Kidney epithelial cell (primary cell): ENCODE measurements at regions not wholly inside any gene's neighbourhood (a gene's known extent, or its start where the extent isn't known, plus 50 kb on each side); places are given as distances from the start of the nearest gene placed in this dataset.

Experiments
- DNase-seq: peaks from one replicate; pipeline ENCODE4 v3.0.0-alpha.2; 2010; ENCODE audit warnings: low read depth
- H3K27me3 ChIP-seq: 2 replicates; pipeline ENCODE4 v1.6.0; 2011; ENCODE audit warnings: low read length; ENCODE audit not compliant: control insufficient read depth, insufficient read depth
- H3K36me3 ChIP-seq: 2 replicates; pipeline ENCODE4 v1.5.1; 2011; ENCODE audit warnings: low read length; ENCODE audit not compliant: control insufficient read depth, insufficient read depth
- H3K4me3 ChIP-seq: 2 replicates; pipeline ENCODE4 v1.5.1; 2011; ENCODE audit warnings: low read depth, mild to moderate bottlenecking, control low read depth, low read length
- TF ChIP-seq, protein P1 (sequence below): IDR thresholded peaks from 2 replicates; pipeline ENCODE4 v1.5.1; 2011; ENCODE audit warnings: mild to moderate bottlenecking, moderate library complexity, low read length, control low read depth, inconsistent platforms; ENCODE audit not compliant: insufficient read depth, poor library complexity, severe bottlenecking

DNA sequence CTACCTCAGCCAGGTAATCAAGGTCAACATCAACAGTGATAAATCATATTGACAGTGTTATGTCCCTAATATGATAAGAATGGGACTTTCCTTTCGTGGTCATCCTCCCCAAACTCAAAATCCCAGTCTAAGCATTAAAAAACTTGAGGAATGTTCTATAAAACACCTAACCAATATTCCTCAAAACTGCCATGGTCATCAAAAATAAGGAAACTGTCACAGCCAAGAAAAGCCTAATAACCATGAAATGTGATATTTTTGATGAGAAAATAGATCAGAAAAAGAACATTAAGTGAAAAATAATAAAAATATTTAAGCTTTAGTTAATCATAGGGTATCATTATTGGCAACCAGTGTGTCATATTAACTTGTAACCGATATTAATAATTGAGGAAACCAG is 232.1 kb upstream of the ATP10B start:
- no peak overlapping the region for H3K4me3 ChIP-seq
- no peak for DNase-seq
- H3K27me3 ChIP-seq = no peaks in the 10 kb centered on the region
- H3K36me3 ChIP-seq = no peaks in the 10 kb centered on the region
- TF ChIP-seq, protein P1, sequence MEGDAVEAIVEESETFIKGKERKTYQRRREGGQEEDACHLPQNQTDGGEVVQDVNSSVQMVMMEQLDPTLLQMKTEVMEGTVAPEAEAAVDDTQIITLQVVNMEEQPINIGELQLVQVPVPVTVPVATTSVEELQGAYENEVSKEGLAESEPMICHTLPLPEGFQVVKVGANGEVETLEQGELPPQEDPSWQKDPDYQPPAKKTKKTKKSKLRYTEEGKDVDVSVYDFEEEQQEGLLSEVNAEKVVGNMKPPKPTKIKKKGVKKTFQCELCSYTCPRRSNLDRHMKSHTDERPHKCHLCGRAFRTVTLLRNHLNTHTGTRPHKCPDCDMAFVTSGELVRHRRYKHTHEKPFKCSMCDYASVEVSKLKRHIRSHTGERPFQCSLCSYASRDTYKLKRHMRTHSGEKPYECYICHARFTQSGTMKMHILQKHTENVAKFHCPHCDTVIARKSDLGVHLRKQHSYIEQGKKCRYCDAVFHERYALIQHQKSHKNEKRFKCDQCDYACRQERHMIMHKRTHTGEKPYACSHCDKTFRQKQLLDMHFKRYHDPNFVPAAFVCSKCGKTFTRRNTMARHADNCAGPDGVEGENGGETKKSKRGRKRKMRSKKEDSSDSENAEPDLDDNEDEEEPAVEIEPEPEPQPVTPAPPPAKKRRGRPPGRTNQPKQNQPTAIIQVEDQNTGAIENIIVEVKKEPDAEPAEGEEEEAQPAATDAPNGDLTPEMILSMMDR = no peak

DNA sequence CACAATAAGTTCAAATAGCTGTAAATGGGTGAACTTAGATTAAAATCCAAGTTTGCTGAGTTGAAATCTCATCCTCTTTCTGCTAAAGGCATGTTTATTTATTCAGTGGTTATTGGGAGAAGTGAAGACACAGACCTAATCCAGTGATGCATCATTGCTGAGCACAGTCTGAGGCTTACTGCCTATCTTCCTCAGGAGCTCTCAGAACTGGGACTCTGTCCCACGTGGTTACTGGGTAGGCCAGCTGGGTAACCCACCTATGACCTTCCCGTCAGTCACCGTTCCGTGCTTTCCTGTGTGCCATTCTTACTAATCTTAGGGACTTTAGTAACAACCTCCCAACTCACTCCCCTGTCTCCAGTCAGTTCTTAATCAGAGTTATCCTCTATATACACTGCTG is 226.8 kb upstream of the ATP10B start:
- no peak overlapping the region for H3K4me3 ChIP-seq
- no peaks in the 10 kb centered on the region for H3K27me3 ChIP-seq
- no peak for DNase-seq
- TF ChIP-seq, protein P1 = no peak
- no peaks in the 10 kb centered on the region for H3K36me3 ChIP-seq

DNA sequence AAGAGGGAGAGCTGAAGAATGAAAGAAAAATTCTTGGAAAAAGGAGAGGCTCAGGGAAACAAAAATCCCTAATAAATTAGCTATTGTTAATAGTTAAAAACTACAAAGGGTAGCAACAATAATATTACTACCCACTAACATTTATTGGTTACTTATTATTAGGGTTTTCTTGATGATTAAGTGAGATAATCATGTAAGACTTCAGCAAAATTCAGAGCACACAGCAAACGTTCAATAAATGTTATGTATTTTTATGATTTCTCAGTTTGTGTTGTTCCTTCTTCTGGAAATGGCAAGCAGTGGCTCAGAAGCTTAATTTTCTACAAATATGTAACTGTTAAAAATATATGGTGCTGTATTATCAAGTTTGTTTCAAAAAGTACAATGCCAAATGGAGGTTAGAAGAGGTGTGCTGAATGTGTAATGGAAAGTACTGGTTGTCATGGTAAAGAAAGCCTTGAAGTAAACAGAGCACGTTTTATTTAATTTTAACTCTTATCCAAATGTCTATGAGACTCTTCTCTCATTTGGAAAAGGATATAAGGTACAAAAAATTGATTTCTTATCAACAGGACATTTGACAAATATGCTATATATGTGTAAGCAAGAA is 226.0 kb upstream of the ATP10B start:
- no peaks in the 10 kb centered on the region for H3K27me3 ChIP-seq
- DNase-seq = no peak
- no peak overlapping the region for H3K4me3 ChIP-seq
- TF ChIP-seq, protein P1 = no peak
- no peaks in the 10 kb centered on the region for H3K36me3 ChIP-seq

DNA sequence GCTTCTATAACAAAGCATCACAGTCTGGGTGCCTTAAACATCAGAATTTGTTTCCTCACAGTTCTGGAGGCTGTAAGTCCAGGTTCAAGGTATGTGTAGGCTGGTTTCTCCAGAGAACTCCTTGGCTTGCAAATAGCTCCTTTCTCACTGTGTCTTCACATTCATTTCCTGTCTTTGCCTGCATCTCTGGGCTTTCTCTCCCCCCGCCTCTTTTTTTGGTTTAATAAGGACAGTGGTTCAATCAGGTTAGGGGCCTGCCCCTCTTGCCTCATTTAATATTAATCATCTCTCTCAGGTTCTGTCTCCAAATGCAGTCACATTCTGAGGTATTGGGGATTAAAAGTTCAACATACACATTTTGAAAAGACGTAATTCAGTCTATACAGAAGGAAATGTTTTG is 225.5 kb upstream of the ATP10B start:
- H3K4me3 ChIP-seq = no peak overlapping the region
- H3K36me3 ChIP-seq = no peaks in the 10 kb centered on the region
- H3K27me3 ChIP-seq = no peaks in the 10 kb centered on the region
- DNase-seq = no peak
- TF ChIP-seq, protein P1 = no peak

DNA sequence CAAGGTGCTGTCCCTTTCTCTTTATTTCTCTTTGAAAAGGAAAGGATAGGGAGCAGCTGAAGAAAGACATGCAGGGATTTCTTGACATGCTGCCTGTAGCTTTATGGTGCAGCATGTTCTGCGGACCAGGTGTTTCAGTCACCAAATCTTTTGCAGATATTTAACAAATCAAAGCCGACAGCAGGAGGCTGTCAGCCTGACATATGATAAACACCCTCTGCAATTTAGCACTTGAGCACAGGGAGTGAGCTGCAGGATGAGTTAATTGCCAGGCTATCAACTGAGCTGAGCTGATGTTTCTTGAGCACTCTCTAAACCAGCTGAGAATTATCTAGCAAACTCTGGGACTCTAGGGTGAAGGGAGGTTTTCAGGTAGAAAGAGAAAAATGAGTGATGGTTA is 212.8 kb upstream of the ATP10B start:
- no peaks in the 10 kb centered on the region for H3K36me3 ChIP-seq
- H3K4me3 ChIP-seq = no peak overlapping the region
- TF ChIP-seq, protein P1 = no peak
- H3K27me3 ChIP-seq = no peaks in the 10 kb centered on the region
- no peak for DNase-seq

DNA sequence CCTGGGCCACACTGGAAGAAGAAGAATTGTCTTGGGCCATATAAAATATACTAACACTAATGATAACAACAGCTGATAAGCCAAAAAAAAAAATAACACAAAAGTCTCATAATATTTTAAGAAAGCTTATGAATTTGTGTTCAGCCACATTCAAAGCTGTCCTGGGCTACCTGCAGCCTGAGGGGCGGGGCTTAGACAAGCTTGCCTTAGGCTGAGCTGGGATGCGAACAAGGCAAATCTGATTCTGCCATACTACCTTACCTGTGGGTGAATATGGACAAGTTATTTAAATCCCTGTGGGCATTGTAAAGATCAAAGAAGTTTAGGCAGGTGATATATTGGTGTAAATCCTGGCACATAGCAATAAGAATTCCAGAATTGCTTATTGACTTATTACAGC is 212.3 kb upstream of the ATP10B start:
- TF ChIP-seq, protein P1 = no peak
- DNase-seq = no peak
- Histone ChIP-seq H3K36me3 (no peaks in the 10 kb centered on the region), H3K4me3 (no peak overlapping the region), H3K27me3 (no peaks in the 10 kb centered on the region)
